ENCODE measurements at regions not wholly inside any gene's neighbourhood (a gene's known extent, or its start where the extent isn't known, plus 50 kb on each side); places are given as distances from the start of the nearest gene placed in this dataset.

DNA sequence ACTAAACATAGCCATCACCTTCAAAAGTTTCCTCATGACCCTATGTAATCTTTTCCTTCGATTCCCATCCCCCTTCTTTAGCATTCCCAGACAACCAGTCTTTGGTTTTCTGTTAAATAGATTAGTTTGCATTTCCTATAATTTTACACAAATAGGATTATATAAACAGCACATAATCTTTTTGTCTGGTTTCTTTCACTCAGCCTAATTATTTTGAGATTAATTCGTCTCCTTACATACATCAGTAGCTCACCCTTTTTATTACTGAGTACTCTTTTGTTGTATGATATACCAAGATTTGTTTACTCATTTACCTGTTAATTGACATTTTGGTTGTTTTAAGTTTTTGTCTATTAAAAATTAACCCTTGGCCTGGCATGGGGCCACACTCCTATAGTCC, 354.7 kb upstream of the CHRM2 start:
- TF ChIP-seq, protein P1, sequence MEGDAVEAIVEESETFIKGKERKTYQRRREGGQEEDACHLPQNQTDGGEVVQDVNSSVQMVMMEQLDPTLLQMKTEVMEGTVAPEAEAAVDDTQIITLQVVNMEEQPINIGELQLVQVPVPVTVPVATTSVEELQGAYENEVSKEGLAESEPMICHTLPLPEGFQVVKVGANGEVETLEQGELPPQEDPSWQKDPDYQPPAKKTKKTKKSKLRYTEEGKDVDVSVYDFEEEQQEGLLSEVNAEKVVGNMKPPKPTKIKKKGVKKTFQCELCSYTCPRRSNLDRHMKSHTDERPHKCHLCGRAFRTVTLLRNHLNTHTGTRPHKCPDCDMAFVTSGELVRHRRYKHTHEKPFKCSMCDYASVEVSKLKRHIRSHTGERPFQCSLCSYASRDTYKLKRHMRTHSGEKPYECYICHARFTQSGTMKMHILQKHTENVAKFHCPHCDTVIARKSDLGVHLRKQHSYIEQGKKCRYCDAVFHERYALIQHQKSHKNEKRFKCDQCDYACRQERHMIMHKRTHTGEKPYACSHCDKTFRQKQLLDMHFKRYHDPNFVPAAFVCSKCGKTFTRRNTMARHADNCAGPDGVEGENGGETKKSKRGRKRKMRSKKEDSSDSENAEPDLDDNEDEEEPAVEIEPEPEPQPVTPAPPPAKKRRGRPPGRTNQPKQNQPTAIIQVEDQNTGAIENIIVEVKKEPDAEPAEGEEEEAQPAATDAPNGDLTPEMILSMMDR (IDR thresholded peaks at IDR 0.05 in 8 of 11, conservative IDR thresholded peaks at IDR 0.05 in 3 of 11) = no peak
- no peak for TF ChIP-seq POLR2AphosphoS5 (IDR thresholded peaks at IDR 0.05)
